Neural cell (in vitro differentiated cells): ENCODE measurements at regions not wholly inside any gene's neighbourhood (a gene's known extent, or its start where the extent isn't known, plus 50 kb on each side); places are given as distances from the start of the nearest gene placed in this dataset.

ENCODE experiments used
- H2AFZ ChIP-seq: fragments of 200-600, 300-800 bp; sonication (generic), shearing (Covaris generic); 2 replicates; pipeline ENCODE4 v1.6.0; 2014; ENCODE audit warnings: low read depth, mild to moderate bottlenecking, antibody characterized with exemption, low read length, moderate library complexity
- H3F3A ChIP-seq: fragments of 200-600 bp; shearing (Covaris generic); 2 replicates; pipeline ENCODE4 v1.6.1; 2016; ENCODE audit warnings: mild to moderate bottlenecking, moderate library complexity, mixed read lengths, antibody characterized with exemption, low read length; ENCODE audit not compliant: insufficient read depth, poor library complexity, severe bottlenecking
- H3K27ac ChIP-seq: fragments of 200-600, 300-800 bp; sonication (generic), shearing (Covaris generic); 2 replicates; pipeline ENCODE4 v1.5.1; 2014; ENCODE audit warnings: mild to moderate bottlenecking, low read length, moderate library complexity
- H3K27me3 ChIP-seq: fragments of 300-800, 200-600 bp; sonication (generic), shearing (Covaris generic); 2 replicates; pipeline ENCODE4 v1.6.0; 2014; ENCODE audit warnings: mild to moderate bottlenecking, low read depth, low read length, moderate library complexity; ENCODE audit not compliant: insufficient read depth
- H3K36me3 ChIP-seq: fragments of 300-800, 200-600 bp; sonication (generic), shearing (Covaris generic); 2 replicates; pipeline ENCODE4 v1.5.1; 2014; ENCODE audit warnings: mild to moderate bottlenecking, antibody characterized with exemption, low read length, moderate library complexity; ENCODE audit not compliant: insufficient read depth
- H3K4me2 ChIP-seq: fragments of 300-800, 200-600 bp; sonication (generic), shearing (Covaris generic); 2 replicates; pipeline ENCODE4 v1.6.0; 2014; ENCODE audit warnings: mild to moderate bottlenecking, low read length
- H3K4me3 ChIP-seq: fragments of 300-800, 200-600 bp; sonication (generic), shearing (Covaris generic); 2 replicates; pipeline ENCODE4 v1.5.1; 2014; ENCODE audit warnings: mild to moderate bottlenecking, low read length, moderate library complexity
- H3K79me2 ChIP-seq: fragments of 200-600 bp; shearing (Covaris generic); replicated peaks from 2 replicates; pipeline ENCODE4 v1.6.0; 2014; ENCODE audit warnings: mild to moderate bottlenecking, low read length, moderate library complexity; ENCODE audit not compliant: insufficient read depth
- H3K9ac ChIP-seq: fragments of 300-800, 200-600 bp; sonication (generic), shearing (Covaris generic); 2 replicates; pipeline ENCODE4 v1.6.1; 2016; ENCODE audit warnings: mild to moderate bottlenecking, low read length, mixed read lengths
- H3K9me2 ChIP-seq: fragments of 200-600 bp; shearing (Covaris generic); 2 replicates; pipeline ENCODE4 v1.6.1; 2016; ENCODE audit warnings: mild to moderate bottlenecking, low read length, mixed read lengths; ENCODE audit not compliant: insufficient read depth
- H3K9me3 ChIP-seq: fragments of 200-600, 300-800 bp; sonication (generic), shearing (Covaris generic); 2 replicates; pipeline ENCODE4 v1.6.1; 2016; ENCODE audit warnings: mild to moderate bottlenecking, mixed run types, low read length, moderate library complexity, mixed read lengths
- H4K20me1 ChIP-seq: fragments of 200-600 bp; shearing (Covaris generic); 2 replicates; pipeline ENCODE4 v1.6.1; 2016; ENCODE audit warnings: mild to moderate bottlenecking, mixed run types; ENCODE audit not compliant: insufficient read depth
- CTCF ChIP-seq: fragments of 450-650 bp; IDR thresholded peaks from 2 replicates; pipeline ENCODE4 v1.5.1; 2014; ENCODE audit warnings: antibody characterized with exemption, mild to moderate bottlenecking, moderate library complexity; ENCODE audit not compliant: poor library complexity, severe bottlenecking
- EP300 ChIP-seq: fragments of 450-650 bp; conservative IDR thresholded peaks from 2 replicates; pipeline ENCODE4 v1.6.1; 2014; ENCODE audit warnings: antibody characterized with exemption, mild to moderate bottlenecking, moderate library complexity; ENCODE audit not compliant: poor library complexity, severe bottlenecking
- EZH2 ChIP-seq: fragments of 200-600, 300-800 bp; shearing (Covaris generic), sonication (generic); IDR thresholded peaks from 2 replicates; pipeline ENCODE4 v1.6.1; 2014; ENCODE audit warnings: antibody characterized with exemption, low read length, borderline replicate concordance, mild to moderate bottlenecking; ENCODE audit not compliant: insufficient read depth, poor library complexity, severe bottlenecking
- MXI1 ChIP-seq: fragments of 450-650 bp; conservative IDR thresholded peaks from 2 replicates; pipeline ENCODE4 v1.6.1; 2014; ENCODE audit warnings: antibody characterized with exemption, mild to moderate bottlenecking; ENCODE audit not compliant: poor library complexity, severe bottlenecking
- POLR2AphosphoS5 ChIP-seq: IDR thresholded peaks from 2 replicates; pipeline ENCODE4 v1.6.1; 2012
- RAD21 ChIP-seq: fragments of 450-650 bp; conservative IDR thresholded peaks from 2 replicates; pipeline ENCODE4 v1.6.1; 2014; ENCODE audit warnings: antibody characterized with exemption, mild to moderate bottlenecking, moderate library complexity
- REST ChIP-seq: IDR thresholded peaks from 2 replicates; pipeline ENCODE4 v1.6.1; 2012; ENCODE audit warnings: borderline replicate concordance
- SMC3 ChIP-seq: fragments of 450-650 bp; conservative IDR thresholded peaks from 2 replicates; pipeline ENCODE4 v1.6.1; 2014; ENCODE audit warnings: antibody characterized with exemption, mild to moderate bottlenecking, moderate library complexity; ENCODE audit not compliant: poor library complexity
- TAF1 ChIP-seq: IDR thresholded peaks from 2 replicates; pipeline ENCODE4 v1.6.1; 2012; ENCODE audit warnings: low read depth

- H4K20me1 ChIP-seq = no peaks in the 10 kb centered on the region
- H3K79me2 ChIP-seq = no peaks in the 10 kb centered on the region
Measured at GRCh38 chr10:125548356-125548755, 134.6 kb downstream of the TEX36 start.

GRCh38 chr10:125547010-125547650 is 135.8 kb downstream of the TEX36 start:
- no peak overlapping the region for H3K4me3 ChIP-seq
- no peaks in the 10 kb centered on the region for H3F3A ChIP-seq
- no peak overlapping the region for H3K4me2 ChIP-seq
- no peak overlapping the region for H3K9ac ChIP-seq
- no peak overlapping the region for H3K27ac ChIP-seq
- no peaks in the 10 kb centered on the region for H4K20me1 ChIP-seq
- H3K9me3 ChIP-seq = no peaks in the 10 kb centered on the region
- H3K9me2 ChIP-seq = no peaks in the 10 kb centered on the region
- no peaks in the 10 kb centered on the region for H3K79me2 ChIP-seq
- no peaks in the 10 kb centered on the region for H3K36me3 ChIP-seq
- no peak overlapping the region for H2AFZ ChIP-seq
- H3K27me3 ChIP-seq = no peaks in the 10 kb centered on the region
- TF ChIP-seq EP300 (no peak), MXI1 (no peak), RAD21 (no peak), REST (no peak), CTCF (no peak)

More at GRCh38 chr10:125548356-125548755, 134.6 kb downstream of the TEX36 start:
- Histone ChIP-seq H3K36me3 (no peaks in the 10 kb centered on the region), H2AFZ (no peak overlapping the region), H3K4me2 (no peak overlapping the region), H3K4me3 (no peak overlapping the region), H3K9me2 (no peaks in the 10 kb centered on the region), H3F3A (no peaks in the 10 kb centered on the region), H3K9ac (no peak overlapping the region), H3K27ac (no peak overlapping the region), H3K9me3 (no peaks in the 10 kb centered on the region), H3K27me3 (no peaks in the 10 kb centered on the region)
- no peak for TF ChIP-seq RAD21
- TF ChIP-seq EP300 = no peak
- TF ChIP-seq MXI1 = no peak
- no peak for TF ChIP-seq POLR2AphosphoS5
- TF ChIP-seq SMC3 = no peak
- TF ChIP-seq EZH2 = no peak
- no peak for TF ChIP-seq TAF1
- TF ChIP-seq CTCF = no peak
- TF ChIP-seq REST = no peak
